ENCODE measurements at regions not wholly inside any gene's neighbourhood (a gene's known extent, or its start where the extent isn't known, plus 50 kb on each side); places are given as distances from the start of the nearest gene placed in this dataset.

GRCh38 chr7:26574476-26574875 lies 282.8 kb downstream of the SNX10 start:
- H3K4me3 Mint-ChIP-seq, result no peak overlapping the region
- no peak overlapping the region for H3K27ac Mint-ChIP-seq
- H3K27me3 Mint-ChIP-seq (ENCODE audit: insufficient read depth), result peaks cover 14% of the 10 kb centered on the region
- intact Hi-C loops (cut with micrococcal nuclease), result no loop called here
- H3K36me3 Mint-ChIP-seq (ENCODE audit: low read depth), result no peaks in the 10 kb centered on the region
- DNase-seq (ENCODE audit: low spot score), result no peak
- no peaks in the 10 kb centered on the region for H3K4me1 Mint-ChIP-seq (ENCODE audit: low read depth)
- H3K9me3 Mint-ChIP-seq, result no peaks in the 10 kb centered on the region

DNA sequence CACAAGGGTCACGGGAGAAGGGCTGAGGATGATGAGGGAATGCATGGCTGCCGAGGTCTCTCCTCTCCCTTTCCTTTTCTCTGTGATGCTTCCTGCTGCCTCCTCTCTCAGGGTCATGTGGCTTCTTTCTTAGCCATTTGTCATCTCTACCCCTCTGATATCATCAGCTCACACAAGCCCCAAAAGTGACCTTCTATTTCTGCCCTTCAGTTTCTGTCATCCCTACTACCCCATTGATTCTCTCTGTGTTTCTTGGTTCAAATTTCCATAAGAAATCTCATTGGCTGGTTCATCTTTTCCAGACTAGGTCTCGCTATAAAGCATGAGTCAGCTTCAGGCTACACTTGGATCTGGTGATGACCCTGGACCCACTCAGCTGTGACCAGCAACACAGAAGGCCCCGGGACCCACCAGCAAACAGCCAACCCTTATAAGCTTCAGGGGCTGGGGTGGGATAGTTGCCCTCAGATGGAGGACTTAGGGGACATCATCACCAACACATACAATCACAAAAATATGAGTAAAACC lies 284.3 kb downstream of the SKAP2 start:
- no peaks in the 10 kb centered on the region for H3K36me3 Mint-ChIP-seq (ENCODE audit: low read depth)
- no peak overlapping the region for H3K27ac Mint-ChIP-seq
- H3K27me3 Mint-ChIP-seq (ENCODE audit: insufficient read depth), result peaks cover 12% of the 10 kb centered on the region
- DNase-seq (ENCODE audit: low spot score), result no peak
- intact Hi-C loops (cut with micrococcal nuclease), result no loop called here
- no peaks in the 10 kb centered on the region for H3K4me1 Mint-ChIP-seq (ENCODE audit: low read depth)
- no peak overlapping the region for H3K4me3 Mint-ChIP-seq
- no peaks in the 10 kb centered on the region for H3K9me3 Mint-ChIP-seq

DNA sequence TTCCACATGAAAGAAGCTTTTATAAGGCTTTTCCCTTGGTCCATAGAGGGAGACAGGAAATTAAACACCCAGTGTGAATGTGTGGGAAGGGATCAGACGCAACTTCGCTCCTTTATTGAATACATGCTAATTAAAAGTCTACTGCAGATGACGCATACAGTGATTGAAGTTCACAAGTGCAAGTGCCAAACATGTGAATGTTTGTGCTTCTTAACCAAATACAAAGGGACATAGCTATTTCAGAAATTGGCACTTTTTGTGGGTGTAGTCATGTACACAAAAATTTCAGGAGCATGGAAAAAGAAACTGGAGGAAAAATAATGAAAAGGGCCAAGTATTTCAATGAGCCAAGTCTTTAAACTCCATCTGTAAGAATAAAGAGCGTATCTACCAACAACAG lies 283.7 kb downstream of the SKAP2 start:
- no peaks in the 10 kb centered on the region for H3K9me3 Mint-ChIP-seq
- no peaks in the 10 kb centered on the region for H3K4me1 Mint-ChIP-seq (ENCODE audit: low read depth)
- no peak for DNase-seq (ENCODE audit: low spot score)
- no peaks in the 10 kb centered on the region for H3K36me3 Mint-ChIP-seq (ENCODE audit: low read depth)
- intact Hi-C loops (cut with micrococcal nuclease), result no loop called here
- H3K27ac Mint-ChIP-seq, result no peak overlapping the region
- H3K4me3 Mint-ChIP-seq, result no peak overlapping the region
- peaks cover 13% of the 10 kb centered on the region for H3K27me3 Mint-ChIP-seq (ENCODE audit: insufficient read depth)

- intact Hi-C loops (cut with micrococcal nuclease), result no loop called here
These were observed 281.2 kb downstream of the SKAP2 start for GRCh38 chr7:26583094-26583648.

GRCh38 chr7:26584326-26584725 lies 280.1 kb downstream of the SKAP2 start:
- no peaks in the 10 kb centered on the region for H3K9me3 Mint-ChIP-seq
- no peak overlapping the region for H3K4me3 Mint-ChIP-seq
- peaks cover 16% of the 10 kb centered on the region for H3K27me3 Mint-ChIP-seq (ENCODE audit: insufficient read depth)
- DNase-seq (ENCODE audit: low spot score), result no peak
- no peaks in the 10 kb centered on the region for H3K4me1 Mint-ChIP-seq (ENCODE audit: low read depth)
- intact Hi-C loops (cut with micrococcal nuclease), result no loop called here
- H3K36me3 Mint-ChIP-seq (ENCODE audit: low read depth), result no peaks in the 10 kb centered on the region
- no peak overlapping the region for H3K27ac Mint-ChIP-seq

More at GRCh38 chr7:26583094-26583648, 281.2 kb downstream of the SKAP2 start:
- no peaks in the 10 kb centered on the region for H3K9me3 Mint-ChIP-seq
- no peak overlapping the region for H3K27ac Mint-ChIP-seq
- H3K27me3 Mint-ChIP-seq (ENCODE audit: insufficient read depth), result peaks cover 13% of the 10 kb centered on the region
- no peaks in the 10 kb centered on the region for H3K36me3 Mint-ChIP-seq (ENCODE audit: low read depth)
- no peak for DNase-seq (ENCODE audit: low spot score)
- no peaks in the 10 kb centered on the region for H3K4me1 Mint-ChIP-seq (ENCODE audit: low read depth)
- H3K4me3 Mint-ChIP-seq, result no peak overlapping the region

GRCh38 chr7:26584987-26585665 lies 279.3 kb downstream of the SKAP2 start:
- Mint-ChIP-seq H3K27me3 (ENCODE audit: insufficient read depth) (peaks cover 16% of the 10 kb centered on the region), H3K4me3 (no peak overlapping the region), H3K9me3 (no peaks in the 10 kb centered on the region), H3K36me3 (ENCODE audit: low read depth) (no peaks in the 10 kb centered on the region), H3K27ac (no peak overlapping the region), H3K4me1 (ENCODE audit: low read depth) (no peaks in the 10 kb centered on the region)
- DNase-seq (ENCODE audit: low spot score), result no peak
- intact Hi-C loops (cut with micrococcal nuclease), result no loop called here

GRCh38 chr7:26587536-26587935 lies 276.9 kb downstream of the SKAP2 start:
- intact Hi-C loops (cut with micrococcal nuclease), result no loop called here
- no peak overlapping the region for H3K4me3 Mint-ChIP-seq
- no peaks in the 10 kb centered on the region for H3K4me1 Mint-ChIP-seq (ENCODE audit: low read depth)
- peaks cover 20% of the 10 kb centered on the region for H3K27me3 Mint-ChIP-seq (ENCODE audit: insufficient read depth)
- no peaks in the 10 kb centered on the region for H3K36me3 Mint-ChIP-seq (ENCODE audit: low read depth)
- no peaks in the 10 kb centered on the region for H3K9me3 Mint-ChIP-seq
- no peak for DNase-seq (ENCODE audit: low spot score)
- no peak overlapping the region for H3K27ac Mint-ChIP-seq

DNA sequence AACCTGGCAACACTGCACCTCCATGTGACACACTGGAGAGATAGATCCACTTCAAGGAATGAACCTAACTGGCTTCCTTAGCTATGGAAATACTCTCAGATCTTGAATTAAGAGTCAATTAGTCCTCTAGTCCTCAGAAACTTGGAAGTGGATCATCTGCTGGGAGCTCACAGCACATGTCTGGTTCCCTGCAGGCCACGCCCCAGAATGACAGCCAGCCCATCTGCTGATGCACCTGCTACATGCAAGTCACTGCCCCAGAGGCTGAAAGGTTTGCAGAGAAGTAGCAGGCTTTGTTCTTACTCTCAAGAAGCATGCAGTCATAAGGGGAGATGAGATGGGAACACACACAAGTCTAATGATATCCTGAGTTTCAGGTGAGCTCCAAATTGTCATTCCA lies 275.9 kb downstream of the SKAP2 start:
- Mint-ChIP-seq H3K4me1 (ENCODE audit: low read depth) (no peaks in the 10 kb centered on the region), H3K27me3 (ENCODE audit: insufficient read depth) (peaks cover 14% of the 10 kb centered on the region), H3K36me3 (ENCODE audit: low read depth) (no peaks in the 10 kb centered on the region), H3K4me3 (no peak overlapping the region), H3K9me3 (no peaks in the 10 kb centered on the region), H3K27ac (no peak overlapping the region)
- intact Hi-C loops (cut with micrococcal nuclease), result no loop called here
- no peak for DNase-seq (ENCODE audit: low spot score)

DNA sequence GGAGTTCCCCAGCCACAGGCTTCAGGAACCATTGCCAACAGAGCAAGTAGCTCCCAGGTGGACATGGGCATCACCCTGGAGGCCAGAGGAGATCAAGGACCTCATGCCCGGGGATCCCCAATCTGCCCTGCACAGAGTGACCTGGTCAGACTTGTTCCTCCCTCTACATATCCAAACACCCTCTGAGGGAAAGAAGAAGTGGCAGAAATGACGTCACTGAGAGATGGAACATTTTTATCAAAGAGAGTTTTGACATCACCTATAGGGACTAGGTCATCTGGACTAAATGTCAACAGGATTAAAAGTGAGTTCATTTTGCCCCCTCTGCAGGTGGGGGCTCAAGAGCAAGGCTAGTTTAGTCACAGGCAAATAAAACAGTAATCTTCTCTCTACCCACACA lies 273.7 kb downstream of the SKAP2 start:
- Mint-ChIP-seq H3K36me3 (ENCODE audit: low read depth) (no peaks in the 10 kb centered on the region), H3K27ac (no peak overlapping the region), H3K4me3 (no peak overlapping the region), H3K9me3 (no peaks in the 10 kb centered on the region), H3K4me1 (ENCODE audit: low read depth) (no peaks in the 10 kb centered on the region), H3K27me3 (ENCODE audit: insufficient read depth) (peaks cover 13% of the 10 kb centered on the region)
- no peak for DNase-seq (ENCODE audit: low spot score)
- intact Hi-C loops (cut with micrococcal nuclease), result no loop called here

GRCh38 chr7:26592011-26592410 lies 272.4 kb downstream of the SKAP2 start:
- Mint-ChIP-seq H3K36me3 (ENCODE audit: low read depth) (no peaks in the 10 kb centered on the region), H3K27me3 (ENCODE audit: insufficient read depth) (peaks cover 12% of the 10 kb centered on the region), H3K4me1 (ENCODE audit: low read depth) (no peaks in the 10 kb centered on the region), H3K9me3 (no peaks in the 10 kb centered on the region), H3K4me3 (no peak overlapping the region), H3K27ac (no peak overlapping the region)
- intact Hi-C loops (cut with micrococcal nuclease), result no loop called here
- DNase-seq (ENCODE audit: low spot score), result no peak

DNA sequence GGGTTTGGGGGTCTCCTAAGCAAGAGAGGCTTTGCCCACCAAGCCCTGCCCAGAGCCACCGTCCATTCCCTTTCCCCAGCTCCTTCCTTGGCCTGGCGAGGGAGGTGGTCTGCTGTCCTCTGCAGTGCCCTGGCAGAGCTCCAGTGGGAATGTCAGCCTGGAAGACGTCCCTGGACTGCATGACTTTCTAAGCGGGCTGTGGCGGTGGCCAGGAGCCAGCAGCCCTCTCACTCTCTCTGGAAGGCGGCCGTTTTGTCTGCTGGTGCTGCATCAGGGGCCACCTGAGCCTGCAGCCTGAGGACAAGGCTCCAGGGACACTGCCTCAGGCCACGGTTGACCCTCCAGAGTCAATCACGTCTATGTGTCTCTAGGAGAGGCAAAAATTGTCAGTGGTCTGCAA lies 271.0 kb downstream of the SKAP2 start:
- Mint-ChIP-seq H3K27ac (no peak overlapping the region), H3K4me3 (no peak overlapping the region), H3K9me3 (no peaks in the 10 kb centered on the region), H3K27me3 (ENCODE audit: insufficient read depth) (peaks cover 16% of the 10 kb centered on the region), H3K4me1 (ENCODE audit: low read depth) (no peaks in the 10 kb centered on the region), H3K36me3 (ENCODE audit: low read depth) (no peaks in the 10 kb centered on the region)
- intact Hi-C loops (cut with micrococcal nuclease), result no loop called here
- no peak for DNase-seq (ENCODE audit: low spot score)

- Mint-ChIP-seq H3K27ac (no peak overlapping the region), H3K36me3 (ENCODE audit: low read depth) (no peaks in the 10 kb centered on the region), H3K4me3 (no peak overlapping the region), H3K4me1 (ENCODE audit: low read depth) (no peaks in the 10 kb centered on the region), H3K9me3 (no peaks in the 10 kb centered on the region), H3K27me3 (ENCODE audit: insufficient read depth) (peaks cover 20% of the 10 kb centered on the region)
- intact Hi-C loops (cut with micrococcal nuclease), result no loop called here
- DNase-seq (ENCODE audit: low spot score), result no peak
These were observed 270.5 kb downstream of the SKAP2 start for GRCh38 chr7:26593896-26594295.

- Mint-ChIP-seq H3K9me3 (no peaks in the 10 kb centered on the region), H3K27me3 (ENCODE audit: insufficient read depth) (peaks cover 20% of the 10 kb centered on the region), H3K36me3 (ENCODE audit: low read depth) (no peaks in the 10 kb centered on the region), H3K27ac (no peak overlapping the region), H3K4me3 (no peak overlapping the region), H3K4me1 (ENCODE audit: low read depth) (no peaks in the 10 kb centered on the region)
- intact Hi-C loops (cut with micrococcal nuclease), result no loop called here
- DNase-seq (ENCODE audit: low spot score), result no peak
These were observed 269.8 kb downstream of the SKAP2 start for GRCh38 chr7:26594553-26594952.

Measured in activated T-helper 1 cell treated with anti-CD3 and anti-CD28 coated beads, Interleukin-12 subunit alpha, Interleukin-12 subunit beta, Interleukin-2, Interleukin-4 antibody, amounts not matched to agents 30 ng/mL and 10 ng/mL and 1 ng/mL, durations not matched to agents 14 hours and 24 hours and 36 hours (primary cell).